ENCODE measurements at regions not wholly inside any gene's neighbourhood (a gene's known extent, or its start where the extent isn't known, plus 50 kb on each side); places are given as distances from the start of the nearest gene placed in this dataset.

DNA sequence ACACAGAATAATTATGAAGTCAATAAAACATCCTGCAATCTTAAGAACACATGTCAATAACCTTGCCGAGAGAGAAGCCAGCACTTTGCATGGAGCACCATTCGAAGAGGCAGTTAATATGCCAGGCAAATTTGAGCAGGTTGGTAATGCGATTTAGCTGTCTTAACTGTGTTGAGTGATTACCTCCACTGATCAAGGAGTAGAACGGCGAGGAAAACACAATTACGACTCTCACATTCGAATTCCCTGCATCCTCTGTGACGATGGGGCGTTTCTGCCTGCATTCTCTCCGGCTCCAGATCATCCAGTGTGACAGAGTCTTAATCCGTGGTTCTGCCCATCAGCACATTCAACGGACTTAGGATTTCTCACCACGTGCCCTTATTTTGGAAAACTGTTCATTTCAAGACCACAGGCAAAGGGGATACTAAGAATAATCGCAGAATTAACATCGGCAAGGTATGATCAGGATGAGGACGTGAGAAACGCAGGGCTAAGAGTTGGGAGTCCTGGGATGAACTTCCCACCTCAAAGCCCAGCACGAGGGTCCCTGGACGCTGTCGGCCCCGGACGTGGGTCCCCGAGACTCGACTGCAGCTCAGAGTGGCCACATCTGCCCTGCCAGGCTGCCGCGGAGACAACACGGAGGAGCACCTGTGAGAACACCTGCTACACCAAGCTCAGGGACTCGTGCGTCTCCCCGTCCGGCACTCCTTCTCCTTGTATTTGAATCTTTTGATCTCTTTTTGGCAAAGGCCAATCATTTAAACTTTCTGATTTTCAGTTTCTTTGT, 499.2 kb upstream of the SALL3 start:
- Mint-ChIP-seq H3K4me3 (no peak overlapping the region), H3K27me3 (ENCODE audit: low read depth in 3 of 3) (peaks cover 0 to 2% (median 0%) of the 10 kb centered on the region in 3 donors), H3K9me3 (peaks cover 0 to 14% (median 6%) of the 10 kb centered on the region in 7 donors), H3K36me3 (no peaks in the 10 kb centered on the region), H3K27ac (no peak overlapping the region), H3K4me1 (no peaks in the 10 kb centered on the region)
- no peaks in the 10 kb centered on the region for H3K27me3 ChIP-seq (ENCODE audit: control insufficient read depth in 2 of 2, insufficient read depth in 2 of 2, low read length in 2 of 2)
- WGBS (ENCODE audit: insufficient coverage), result 93% methylated on average over 31 of the region's 31 CpGs
- H4K20me1 ChIP-seq (ENCODE audit: insufficient read depth, low read length), result no peaks in the 10 kb centered on the region
- no peaks in the 10 kb centered on the region for H3K4me1 ChIP-seq (ENCODE audit: control insufficient read depth in 1 of 2, insufficient read depth in 2 of 2, low read length in 2 of 2)
- H2AFZ ChIP-seq (ENCODE audit: insufficient read depth, low read depth, low read length, poor library complexity, severe bottlenecking), result no peak overlapping the region
- TF ChIP-seq, protein P1, sequence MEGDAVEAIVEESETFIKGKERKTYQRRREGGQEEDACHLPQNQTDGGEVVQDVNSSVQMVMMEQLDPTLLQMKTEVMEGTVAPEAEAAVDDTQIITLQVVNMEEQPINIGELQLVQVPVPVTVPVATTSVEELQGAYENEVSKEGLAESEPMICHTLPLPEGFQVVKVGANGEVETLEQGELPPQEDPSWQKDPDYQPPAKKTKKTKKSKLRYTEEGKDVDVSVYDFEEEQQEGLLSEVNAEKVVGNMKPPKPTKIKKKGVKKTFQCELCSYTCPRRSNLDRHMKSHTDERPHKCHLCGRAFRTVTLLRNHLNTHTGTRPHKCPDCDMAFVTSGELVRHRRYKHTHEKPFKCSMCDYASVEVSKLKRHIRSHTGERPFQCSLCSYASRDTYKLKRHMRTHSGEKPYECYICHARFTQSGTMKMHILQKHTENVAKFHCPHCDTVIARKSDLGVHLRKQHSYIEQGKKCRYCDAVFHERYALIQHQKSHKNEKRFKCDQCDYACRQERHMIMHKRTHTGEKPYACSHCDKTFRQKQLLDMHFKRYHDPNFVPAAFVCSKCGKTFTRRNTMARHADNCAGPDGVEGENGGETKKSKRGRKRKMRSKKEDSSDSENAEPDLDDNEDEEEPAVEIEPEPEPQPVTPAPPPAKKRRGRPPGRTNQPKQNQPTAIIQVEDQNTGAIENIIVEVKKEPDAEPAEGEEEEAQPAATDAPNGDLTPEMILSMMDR (IDR thresholded peaks at IDR 0.05), result no peak
- no peak for DNase-seq
- H3K9ac ChIP-seq (ENCODE audit: insufficient read depth, low read length, poor library complexity, severe bottlenecking), result no peak overlapping the region
- no peak overlapping the region for H3K4me3 ChIP-seq (replicated peaks in 1 of 3; ENCODE audit: low read depth in 2 of 3, low read length in 3 of 3)
- H3K9me3 ChIP-seq (replicated peaks in 1 of 2; ENCODE audit: control insufficient read depth in 1 of 2, insufficient read depth in 1 of 2, low read length in 2 of 2), result peaks cover 5 to 10% of the 10 kb centered on the region in 2 donors
- no peak overlapping the region for H3K4me2 ChIP-seq (replicated peaks; ENCODE audit: extremely low read depth, low read length, poor library complexity, severe bottlenecking)
- H3K36me3 ChIP-seq (replicated peaks in 1 of 2; ENCODE audit: control insufficient read depth in 1 of 2, insufficient read depth in 2 of 2, low read length in 2 of 2), result no peaks in the 10 kb centered on the region
- intact Hi-C loops (cut with micrococcal nuclease), result no loop called here
- no peaks in the 10 kb centered on the region for H3K79me2 ChIP-seq (ENCODE audit: insufficient read depth, low read length)
- no peak overlapping the region for H3K27ac ChIP-seq (ENCODE audit: low read depth in 1 of 2, low read length in 2 of 2)

DNA sequence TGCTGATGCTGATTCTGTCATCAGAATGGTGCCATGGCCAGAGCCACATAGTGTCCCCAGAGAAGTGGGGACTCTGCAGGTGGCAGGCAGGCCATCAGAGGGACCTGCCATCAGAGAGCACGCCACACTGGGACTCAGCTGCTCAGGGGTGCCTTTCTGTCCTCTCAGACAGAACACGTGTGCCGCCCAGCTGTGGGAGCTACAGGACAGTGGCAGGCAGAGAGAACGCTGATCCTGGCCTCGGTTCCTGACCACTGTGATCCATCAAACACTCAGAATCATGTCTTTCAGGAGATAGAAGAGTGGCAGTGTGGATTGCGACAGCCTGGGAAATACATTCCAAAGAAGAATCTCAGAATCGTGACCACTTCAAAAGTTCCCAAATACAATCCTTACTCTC, 497.2 kb upstream of the SALL3 start:
- Histone ChIP-seq H3K9me3 (replicated peaks in 1 of 2; ENCODE audit: control insufficient read depth in 1 of 2, insufficient read depth in 1 of 2, low read length in 2 of 2) (peaks cover 0 to 6% of the 10 kb centered on the region in 2 donors), H2AFZ (ENCODE audit: insufficient read depth, low read depth, low read length, poor library complexity, severe bottlenecking) (no peak overlapping the region), H3K27ac (ENCODE audit: low read depth in 1 of 2, low read length in 2 of 2) (no peak overlapping the region), H3K4me1 (ENCODE audit: control insufficient read depth in 1 of 2, insufficient read depth in 2 of 2, low read length in 2 of 2) (no peaks in the 10 kb centered on the region), H3K4me3 (replicated peaks in 1 of 3; ENCODE audit: low read depth in 2 of 3, low read length in 3 of 3) (no peak overlapping the region), H3K4me2 (replicated peaks; ENCODE audit: extremely low read depth, low read length, poor library complexity, severe bottlenecking) (no peak overlapping the region), H3K27me3 (ENCODE audit: control insufficient read depth in 2 of 2, insufficient read depth in 2 of 2, low read length in 2 of 2) (no peaks in the 10 kb centered on the region), H3K36me3 (replicated peaks in 1 of 2; ENCODE audit: control insufficient read depth in 1 of 2, insufficient read depth in 2 of 2, low read length in 2 of 2) (no peaks in the 10 kb centered on the region), H4K20me1 (ENCODE audit: insufficient read depth, low read length) (no peaks in the 10 kb centered on the region), H3K9ac (ENCODE audit: insufficient read depth, low read length, poor library complexity, severe bottlenecking) (no peak overlapping the region), H3K79me2 (ENCODE audit: insufficient read depth, low read length) (no peaks in the 10 kb centered on the region)
- H3K27ac Mint-ChIP-seq, result no peak overlapping the region
- H3K4me3 Mint-ChIP-seq, result no peak overlapping the region
- peaks cover under 1 to 13% (median 10%) of the 10 kb centered on the region in 7 donors for H3K9me3 Mint-ChIP-seq
- TF ChIP-seq, protein P1 (IDR thresholded peaks at IDR 0.05), result no peak
- intact Hi-C loops (cut with micrococcal nuclease), result no loop called here
- WGBS (ENCODE audit: insufficient coverage), result 84% methylated on average over 5 of the region's 7 CpGs
- DNase-seq, result no peak
- H3K4me1 Mint-ChIP-seq, result no peaks in the 10 kb centered on the region
- H3K27me3 Mint-ChIP-seq (ENCODE audit: low read depth in 3 of 3), result peaks cover 0 to 2% (median 2%) of the 10 kb centered on the region in 3 donors
- H3K36me3 Mint-ChIP-seq, result no peaks in the 10 kb centered on the region
